ENCODE measurements at regions not wholly inside any gene's neighbourhood (a gene's known extent, or its start where the extent isn't known, plus 50 kb on each side); places are given as distances from the start of the nearest gene placed in this dataset.

- 3% methylated on average over 5 of the region's 5 CpGs for WGBS (ENCODE audit: insufficient coverage, insufficient replicate concordance, low lambda C conversion rate, missing lambda C conversion rate)
- DNase-seq (ENCODE audit: low read depth, low spot score) (no peak), ATAC-seq (no peak), FAIRE-seq (no peak)
- H3K9me3 ChIP-seq (replicated peaks; ENCODE audit: control insufficient read depth, insufficient read depth, low read length), result no peaks in the 10 kb centered on the region
- RAD21 ChIA-PET (ENCODE audit: unreplicated experiment), result no interaction called here
- H3K27ac ChIP-seq (ENCODE audit: control insufficient read depth, insufficient read depth), result no peak overlapping the region
- intact Hi-C loops (cut with micrococcal nuclease; ENCODE audit: unreplicated experiment) (no loop called here), in situ Hi-C loops (cut with MboI) (no loop called here)
- H3K36me3 ChIP-seq (ENCODE audit: control insufficient read depth in 2 of 2, insufficient read depth in 2 of 2, low read length in 1 of 2), result no peaks in the 10 kb centered on the region
- TF ChIP-seq MEF2B (IDR thresholded peaks at IDR 0.05; ENCODE audit: partially characterized antibody, poor library complexity, severe bottlenecking), result no peak
- no peak for TF ChIP-seq E2F8 (IDR thresholded peaks at IDR 0.05; ENCODE audit: low read depth, partially characterized antibody)
- TF ChIP-seq BHLHE40 (IDR thresholded peaks at IDR 0.05; ENCODE audit: borderline replicate concordance in 1 of 2, low read depth in 2 of 2, low read length in 1 of 2), result no peak
- no peak overlapping the region for H3K9ac ChIP-seq (ENCODE audit: control insufficient read depth, insufficient read depth, low read length)
- H3K79me2 ChIP-seq (ENCODE audit: control insufficient read depth, insufficient read depth, low read length), result no peaks in the 10 kb centered on the region
- BruUV-seq (replicated peaks), result no TSS peak
- CTCF ChIA-PET, result no interaction called here
- no peak overlapping the region for H2AFZ ChIP-seq (ENCODE audit: control insufficient read depth, low read depth, low read length)
- H3K4me2 ChIP-seq (ENCODE audit: control insufficient read depth, insufficient read depth), result no peak overlapping the region
- peaks cover 0 to 3% of the 10 kb centered on the region in 2 experiments; a peak in 2 of 4 replicates for H3K27me3 ChIP-seq (replicated peaks in 1 of 2; ENCODE audit: control insufficient read depth in 2 of 2, insufficient read depth in 2 of 2, low read length in 1 of 2)
- H3K4me1 ChIP-seq (ENCODE audit: control insufficient read depth, insufficient read depth, low read length), result no peaks in the 10 kb centered on the region
- H3K4me3 ChIP-seq, result no peak overlapping the region
- POLR2A ChIA-PET, result no interaction called here
- no peaks in the 10 kb centered on the region for H4K20me1 ChIP-seq (ENCODE audit: control insufficient read depth, insufficient read depth)
- SMC1A ChIA-PET (ENCODE audit: uncharacterized antibody, unreplicated experiment), result no interaction called here
Measured at GRCh38 chr3:55305696-55306485, 181.2 kb downstream of the WNT5A start.

- Histone ChIP-seq H3K9ac (ENCODE audit: control insufficient read depth, insufficient read depth, low read length) (no peak overlapping the region), H3K79me2 (ENCODE audit: control insufficient read depth, insufficient read depth, low read length) (no peaks in the 10 kb centered on the region), H3K4me2 (ENCODE audit: control insufficient read depth, insufficient read depth) (no peak overlapping the region), H2AFZ (ENCODE audit: control insufficient read depth, low read depth, low read length) (no peak overlapping the region), H3K9me3 (replicated peaks; ENCODE audit: control insufficient read depth, insufficient read depth, low read length) (no peaks in the 10 kb centered on the region), H3K36me3 (ENCODE audit: control insufficient read depth in 2 of 2, insufficient read depth in 2 of 2, low read length in 1 of 2) (no peaks in the 10 kb centered on the region), H3K4me3 (no peak overlapping the region), H3K4me1 (ENCODE audit: control insufficient read depth, insufficient read depth, low read length) (no peaks in the 10 kb centered on the region), H3K27ac (ENCODE audit: control insufficient read depth, insufficient read depth) (no peak overlapping the region), H3K27me3 (replicated peaks in 1 of 2; ENCODE audit: control insufficient read depth in 2 of 2, insufficient read depth in 2 of 2, low read length in 1 of 2) (no peaks in the 10 kb centered on the region; a peak in 1 of 4 replicates), H4K20me1 (ENCODE audit: control insufficient read depth, insufficient read depth) (no peaks in the 10 kb centered on the region)
- no peak for ATAC-seq
- SMC1A ChIA-PET (ENCODE audit: uncharacterized antibody, unreplicated experiment), result no interaction called here
- CTCF ChIA-PET, result no interaction called here
- BruUV-seq (replicated peaks), result no TSS peak
- intact Hi-C loops (cut with micrococcal nuclease; ENCODE audit: unreplicated experiment) (no loop called here), in situ Hi-C loops (cut with MboI) (no loop called here)
- POLR2A ChIA-PET, result no interaction called here
- DNase-seq (ENCODE audit: low read depth, low spot score), result no peak
- no peak for FAIRE-seq
- RAD21 ChIA-PET (ENCODE audit: unreplicated experiment), result no interaction called here
- TF ChIP-seq PAX5 (IDR thresholded peaks at IDR 0.05; ENCODE audit: borderline replicate concordance, low read depth, low read length) (no peak), WRNIP1 (IDR thresholded peaks at IDR 0.05; ENCODE audit: borderline replicate concordance, low read depth, low read length) (no peak), ZSCAN29 (IDR thresholded peaks at IDR 0.05) (no peak), MTA2 (IDR thresholded peaks at IDR 0.05; ENCODE audit: low read depth) (no peak), CBX3 (IDR thresholded peaks at IDR 0.05; ENCODE audit: borderline replicate concordance, low read depth) (no peak), USF2 (IDR thresholded peaks at IDR 0.05; ENCODE audit: borderline replicate concordance, low read depth, low read length) (no peak)
- TF ChIP-seq, protein P1, sequence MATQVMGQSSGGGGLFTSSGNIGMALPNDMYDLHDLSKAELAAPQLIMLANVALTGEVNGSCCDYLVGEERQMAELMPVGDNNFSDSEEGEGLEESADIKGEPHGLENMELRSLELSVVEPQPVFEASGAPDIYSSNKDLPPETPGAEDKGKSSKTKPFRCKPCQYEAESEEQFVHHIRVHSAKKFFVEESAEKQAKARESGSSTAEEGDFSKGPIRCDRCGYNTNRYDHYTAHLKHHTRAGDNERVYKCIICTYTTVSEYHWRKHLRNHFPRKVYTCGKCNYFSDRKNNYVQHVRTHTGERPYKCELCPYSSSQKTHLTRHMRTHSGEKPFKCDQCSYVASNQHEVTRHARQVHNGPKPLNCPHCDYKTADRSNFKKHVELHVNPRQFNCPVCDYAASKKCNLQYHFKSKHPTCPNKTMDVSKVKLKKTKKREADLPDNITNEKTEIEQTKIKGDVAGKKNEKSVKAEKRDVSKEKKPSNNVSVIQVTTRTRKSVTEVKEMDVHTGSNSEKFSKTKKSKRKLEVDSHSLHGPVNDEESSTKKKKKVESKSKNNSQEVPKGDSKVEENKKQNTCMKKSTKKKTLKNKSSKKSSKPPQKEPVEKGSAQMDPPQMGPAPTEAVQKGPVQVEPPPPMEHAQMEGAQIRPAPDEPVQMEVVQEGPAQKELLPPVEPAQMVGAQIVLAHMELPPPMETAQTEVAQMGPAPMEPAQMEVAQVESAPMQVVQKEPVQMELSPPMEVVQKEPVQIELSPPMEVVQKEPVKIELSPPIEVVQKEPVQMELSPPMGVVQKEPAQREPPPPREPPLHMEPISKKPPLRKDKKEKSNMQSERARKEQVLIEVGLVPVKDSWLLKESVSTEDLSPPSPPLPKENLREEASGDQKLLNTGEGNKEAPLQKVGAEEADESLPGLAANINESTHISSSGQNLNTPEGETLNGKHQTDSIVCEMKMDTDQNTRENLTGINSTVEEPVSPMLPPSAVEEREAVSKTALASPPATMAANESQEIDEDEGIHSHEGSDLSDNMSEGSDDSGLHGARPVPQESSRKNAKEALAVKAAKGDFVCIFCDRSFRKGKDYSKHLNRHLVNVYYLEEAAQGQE (IDR thresholded peaks at IDR 0.05; ENCODE audit: low read depth, low read length), result no peak
Measured at GRCh38 chr3:55300701-55301100, 186.4 kb downstream of the WNT5A start.

All from GM12878 (cell line).